ENCODE measurements at regions not wholly inside any gene's neighbourhood (a gene's known extent, or its start where the extent isn't known, plus 50 kb on each side); places are given as distances from the start of the nearest gene placed in this dataset.

DNA sequence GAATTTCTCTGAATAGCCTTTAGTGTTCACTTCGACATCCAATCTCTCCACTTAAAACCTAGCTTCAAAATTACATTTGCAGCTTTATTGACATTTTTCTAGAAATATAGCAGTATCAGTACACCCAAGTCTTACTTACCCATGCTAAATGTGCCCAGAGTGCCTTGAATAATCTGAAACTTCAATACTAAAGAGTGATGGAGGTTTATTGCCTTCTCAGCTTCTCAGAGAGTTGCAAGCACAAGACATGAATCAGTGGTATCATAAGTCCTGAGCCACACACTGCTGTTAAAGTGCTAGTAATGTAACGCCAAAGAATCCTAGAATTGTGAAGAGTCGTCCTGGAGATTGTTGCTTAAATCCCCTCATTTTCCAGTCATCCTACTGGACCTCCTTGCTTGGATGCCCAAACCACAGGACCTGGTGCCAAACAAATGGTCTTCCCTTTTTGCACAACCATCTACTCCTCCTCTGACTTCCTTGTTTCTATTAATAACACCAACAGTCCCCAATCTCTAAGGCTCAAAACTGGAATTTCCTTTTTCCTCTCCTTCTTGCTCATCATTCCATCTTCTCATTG, 83.2 kb upstream of the SPATS2L start:
- Mint-ChIP-seq H3K9me3 (ENCODE audit: low read depth) (peaks cover 6% of the 10 kb centered on the region), H3K27ac (no peak overlapping the region), H3K27me3 (no peaks in the 10 kb centered on the region), H3K4me3 (ENCODE audit: low read depth) (no peak overlapping the region), H3K36me3 (ENCODE audit: insufficient read depth) (peaks cover 4% of the 10 kb centered on the region), H3K4me1 (ENCODE audit: low read depth) (peaks cover 42% of the 10 kb centered on the region)
- TF ChIP-seq, protein P1, sequence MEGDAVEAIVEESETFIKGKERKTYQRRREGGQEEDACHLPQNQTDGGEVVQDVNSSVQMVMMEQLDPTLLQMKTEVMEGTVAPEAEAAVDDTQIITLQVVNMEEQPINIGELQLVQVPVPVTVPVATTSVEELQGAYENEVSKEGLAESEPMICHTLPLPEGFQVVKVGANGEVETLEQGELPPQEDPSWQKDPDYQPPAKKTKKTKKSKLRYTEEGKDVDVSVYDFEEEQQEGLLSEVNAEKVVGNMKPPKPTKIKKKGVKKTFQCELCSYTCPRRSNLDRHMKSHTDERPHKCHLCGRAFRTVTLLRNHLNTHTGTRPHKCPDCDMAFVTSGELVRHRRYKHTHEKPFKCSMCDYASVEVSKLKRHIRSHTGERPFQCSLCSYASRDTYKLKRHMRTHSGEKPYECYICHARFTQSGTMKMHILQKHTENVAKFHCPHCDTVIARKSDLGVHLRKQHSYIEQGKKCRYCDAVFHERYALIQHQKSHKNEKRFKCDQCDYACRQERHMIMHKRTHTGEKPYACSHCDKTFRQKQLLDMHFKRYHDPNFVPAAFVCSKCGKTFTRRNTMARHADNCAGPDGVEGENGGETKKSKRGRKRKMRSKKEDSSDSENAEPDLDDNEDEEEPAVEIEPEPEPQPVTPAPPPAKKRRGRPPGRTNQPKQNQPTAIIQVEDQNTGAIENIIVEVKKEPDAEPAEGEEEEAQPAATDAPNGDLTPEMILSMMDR (IDR thresholded peaks at IDR 0.05; ENCODE audit: unreplicated experiment), result no peak
- DNase-seq (ENCODE audit: low spot score, unreplicated experiment), result no peak

DNA sequence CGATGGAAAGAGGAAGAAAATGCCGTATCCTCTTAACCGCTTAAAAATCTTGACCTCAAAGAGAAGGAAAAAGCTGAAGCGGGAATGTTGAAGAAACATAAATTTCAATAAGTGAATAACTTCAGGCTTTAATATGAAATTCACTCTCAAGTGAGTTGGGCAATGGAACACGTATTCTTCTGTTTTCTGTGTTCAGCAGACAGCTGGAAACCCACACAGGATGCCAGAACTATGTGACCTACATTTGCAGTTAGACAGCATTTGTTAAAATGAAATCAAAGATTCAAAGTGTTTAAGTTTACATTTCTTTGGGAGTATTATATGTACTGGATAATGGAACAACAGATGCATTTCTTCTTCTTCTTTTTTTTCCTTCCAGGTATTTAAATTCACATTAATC, 80.5 kb upstream of the SPATS2L start:
- Mint-ChIP-seq H3K9me3 (ENCODE audit: low read depth) (peaks cover 12% of the 10 kb centered on the region), H3K27ac (no peak overlapping the region), H3K36me3 (ENCODE audit: insufficient read depth) (peaks cover 4% of the 10 kb centered on the region), H3K4me1 (ENCODE audit: low read depth) (peaks cover 22% of the 10 kb centered on the region), H3K4me3 (ENCODE audit: low read depth) (no peak overlapping the region), H3K27me3 (no peaks in the 10 kb centered on the region)
- DNase-seq (ENCODE audit: low spot score, unreplicated experiment), result no peak
- TF ChIP-seq, protein P1 (IDR thresholded peaks at IDR 0.05; ENCODE audit: unreplicated experiment), result no peak

DNA sequence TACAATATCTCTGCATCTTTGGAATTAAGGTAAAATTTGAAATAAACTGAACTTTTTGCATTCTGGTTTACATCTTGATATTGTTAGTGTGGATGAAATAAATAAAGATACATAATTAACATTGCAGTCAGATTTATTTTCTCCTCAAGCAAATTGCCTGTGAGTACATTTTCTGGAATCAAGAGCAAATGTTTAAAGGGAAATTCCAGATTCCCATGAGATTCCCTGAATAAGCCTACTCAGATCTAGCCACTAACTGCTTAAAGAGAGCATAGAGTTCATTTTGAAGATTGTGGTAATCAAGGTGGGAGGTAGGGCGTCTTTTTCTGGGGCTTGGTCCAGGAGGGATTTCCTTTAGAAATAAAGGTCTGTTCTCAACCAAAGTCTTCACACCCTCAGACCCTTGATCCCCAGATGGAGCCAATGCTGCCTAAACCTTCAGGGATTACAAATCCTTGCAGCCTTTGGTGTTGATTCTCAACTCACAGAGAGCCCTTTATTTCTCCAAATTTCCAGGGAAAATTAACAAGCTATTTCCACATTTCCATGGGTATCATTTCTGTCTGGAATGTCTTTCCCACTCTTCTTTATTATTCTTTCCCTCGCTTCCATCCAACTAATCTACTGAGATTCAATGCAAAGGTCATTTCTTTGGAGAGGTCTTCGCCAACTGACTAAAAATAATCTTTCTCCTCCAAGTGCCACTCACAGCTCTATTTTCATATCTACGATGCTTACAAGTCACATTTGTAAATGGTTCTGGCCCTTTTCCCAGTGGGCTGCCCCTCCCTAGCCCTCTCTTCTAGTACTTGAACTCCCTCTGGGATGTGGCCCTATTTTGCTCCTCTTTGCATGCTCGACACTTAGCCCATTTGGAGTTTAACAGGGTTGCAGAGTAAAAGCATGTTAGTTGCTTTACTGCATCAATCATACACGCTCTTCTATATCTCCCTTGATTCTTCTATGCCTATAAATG, 79.8 kb upstream of the SPATS2L start:
- Mint-ChIP-seq H3K36me3 (ENCODE audit: insufficient read depth) (peaks cover 4% of the 10 kb centered on the region), H3K4me3 (ENCODE audit: low read depth) (no peak overlapping the region), H3K27me3 (no peaks in the 10 kb centered on the region), H3K9me3 (ENCODE audit: low read depth) (peaks cover 12% of the 10 kb centered on the region), H3K4me1 (ENCODE audit: low read depth) (peaks cover 14% of the 10 kb centered on the region), H3K27ac (no peak overlapping the region)
- TF ChIP-seq, protein P1 (IDR thresholded peaks at IDR 0.05; ENCODE audit: unreplicated experiment), result no peak
- DNase-seq (ENCODE audit: low spot score, unreplicated experiment), result no peak

DNA sequence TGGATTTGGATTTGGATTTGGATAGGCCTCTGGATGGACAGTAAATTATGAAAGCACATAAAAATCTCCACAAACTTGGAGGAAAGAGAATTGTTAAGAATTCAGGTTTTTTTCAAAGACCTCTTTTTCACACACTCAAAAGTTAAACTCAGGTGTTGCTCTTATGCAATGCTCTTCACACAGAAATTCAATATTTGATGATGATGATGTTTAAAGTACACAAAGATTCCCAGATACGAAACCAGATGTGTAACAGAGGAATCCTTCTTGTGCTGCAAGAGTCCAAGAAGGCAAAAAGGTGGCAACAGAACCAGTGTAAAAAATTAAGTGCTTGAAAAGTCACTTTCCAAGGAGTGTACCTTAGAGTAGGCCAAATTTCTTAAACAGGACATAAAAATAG, 75.8 kb upstream of the SPATS2L start:
- Mint-ChIP-seq H3K4me3 (ENCODE audit: low read depth) (no peak overlapping the region), H3K9me3 (ENCODE audit: low read depth) (peaks cover 9% of the 10 kb centered on the region), H3K36me3 (ENCODE audit: insufficient read depth) (no peaks in the 10 kb centered on the region), H3K27me3 (no peaks in the 10 kb centered on the region), H3K27ac (no peak overlapping the region), H3K4me1 (ENCODE audit: low read depth) (peaks cover 5% of the 10 kb centered on the region)
- TF ChIP-seq, protein P1 (IDR thresholded peaks at IDR 0.05; ENCODE audit: unreplicated experiment), result no peak
- DNase-seq (ENCODE audit: low spot score, unreplicated experiment), result no peak

DNA sequence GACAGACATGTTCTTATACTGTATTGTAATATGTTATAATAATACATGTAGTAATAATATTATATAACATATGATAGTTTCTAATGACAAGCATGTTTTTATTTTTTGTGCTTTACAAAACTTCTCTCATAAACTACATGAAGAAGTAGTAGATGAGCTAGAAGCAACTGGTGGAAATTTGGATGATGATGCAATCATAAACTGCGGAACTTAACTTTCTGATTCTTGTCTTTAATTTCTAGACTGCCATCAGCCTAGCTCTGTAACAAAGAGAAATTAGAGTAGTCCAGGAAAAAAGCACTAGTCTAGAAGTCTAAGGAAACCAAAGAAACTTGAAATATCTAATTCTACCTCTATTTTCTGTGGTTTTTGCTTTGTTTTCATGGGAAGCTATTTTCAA, 71.0 kb upstream of the SPATS2L start:
- Mint-ChIP-seq H3K27me3 (no peaks in the 10 kb centered on the region), H3K36me3 (ENCODE audit: insufficient read depth) (no peaks in the 10 kb centered on the region), H3K27ac (no peak overlapping the region), H3K4me1 (ENCODE audit: low read depth) (peaks cover 8% of the 10 kb centered on the region), H3K9me3 (ENCODE audit: low read depth) (peaks cover 3% of the 10 kb centered on the region), H3K4me3 (ENCODE audit: low read depth) (no peak overlapping the region)
- TF ChIP-seq, protein P1 (IDR thresholded peaks at IDR 0.05; ENCODE audit: unreplicated experiment), result no peak
- DNase-seq (ENCODE audit: low spot score, unreplicated experiment), result no peak
